ENCODE measurements at regions not wholly inside any gene's neighbourhood (a gene's known extent, or its start where the extent isn't known, plus 50 kb on each side); places are given as distances from the start of the nearest gene placed in this dataset.
A peak's percentile ranks its signal among the peaks of the same experiment; 100 is the strongest.

GRCh38 chr2:7392076-7392787, 475.0 kb downstream of the RNF144A start:
- DNase-seq, result peak; percentile 9

GRCh38 chr2:7394195-7394594, 477.0 kb downstream of the RNF144A start:
- no peak for DNase-seq

- no peak for DNase-seq
These were observed 483.4 kb downstream of the RNF144A start for GRCh38 chr2:7400628-7401027.

GRCh38 chr2:7403092-7403775, 486.0 kb downstream of the RNF144A start:
- DNase-seq, result no peak

GRCh38 chr2:7405861-7406715, 488.9 kb downstream of the RNF144A start:
- DNase-seq, result no peak

- DNase-seq, result no peak
These were observed 489.8 kb downstream of the RNF144A start for GRCh38 chr2:7407001-7407400.

- no peak for DNase-seq
These were observed 490.9 kb downstream of the RNF144A start for GRCh38 chr2:7407906-7408680.

GRCh38 chr2:7411691-7412090, 494.5 kb downstream of the RNF144A start:
- no peak for DNase-seq

- no peak for DNase-seq
These were observed 500.9 kb downstream of the RNF144A start for GRCh38 chr2:7417845-7418742.

- no peak for DNase-seq
These were observed 502.0 kb downstream of the RNF144A start for GRCh38 chr2:7419186-7419585.

- DNase-seq, result no peak
These were observed 502.7 kb downstream of the RNF144A start for GRCh38 chr2:7419814-7420311.

GRCh38 chr2:7420530-7420929, 503.3 kb downstream of the RNF144A start:
- DNase-seq, result no peak

GRCh38 chr2:7424481-7424880, 507.3 kb downstream of the RNF144A start:
- DNase-seq, result no peak

- peak; percentile 46 for DNase-seq
These were observed 510.3 kb downstream of the RNF144A start for GRCh38 chr2:7427293-7428060.

- no peak for DNase-seq
These were observed 511.4 kb downstream of the RNF144A start for GRCh38 chr2:7428454-7429204.

- no peak for DNase-seq
These were observed 512.5 kb downstream of the RNF144A start for GRCh38 chr2:7429733-7430132.

GRCh38 chr2:7430421-7430868, 513.2 kb downstream of the RNF144A start:
- no peak for DNase-seq

GRCh38 chr2:7430869-7431641, 513.8 kb downstream of the RNF144A start:
- peak; percentile 70 for DNase-seq

- DNase-seq, result no peak
These were observed 515.2 kb downstream of the RNF144A start for GRCh38 chr2:7432436-7432835.

All from NCI-H510A (cell line).